Loucy (cell line): ENCODE measurements at regions not wholly inside any gene's neighbourhood (a gene's known extent, or its start where the extent isn't known, plus 50 kb on each side); places are given as distances from the start of the nearest gene placed in this dataset.

Experiments used
- EZH2phosphoT487 ChIP-seq: fragments of 200-600 bp; IDR thresholded peaks from 2 replicates; pipeline ENCODE4 v1.6.1; 2018; ENCODE audit warnings: antibody characterized with exemption, mild to moderate bottlenecking, moderate library complexity, borderline replicate concordance
- TF ChIP-seq, protein P1 (sequence below): fragments of 200-600 bp; sonication (generic); conservative IDR thresholded peaks from 2 replicates; pipeline ENCODE4 v1.5.1; 2014; ENCODE audit warnings: mild to moderate bottlenecking, antibody characterized with exemption, low read length

GRCh38 chr4:178136736-178137345, 694.6 kb upstream of the AGA start:
- TF ChIP-seq, protein P1, sequence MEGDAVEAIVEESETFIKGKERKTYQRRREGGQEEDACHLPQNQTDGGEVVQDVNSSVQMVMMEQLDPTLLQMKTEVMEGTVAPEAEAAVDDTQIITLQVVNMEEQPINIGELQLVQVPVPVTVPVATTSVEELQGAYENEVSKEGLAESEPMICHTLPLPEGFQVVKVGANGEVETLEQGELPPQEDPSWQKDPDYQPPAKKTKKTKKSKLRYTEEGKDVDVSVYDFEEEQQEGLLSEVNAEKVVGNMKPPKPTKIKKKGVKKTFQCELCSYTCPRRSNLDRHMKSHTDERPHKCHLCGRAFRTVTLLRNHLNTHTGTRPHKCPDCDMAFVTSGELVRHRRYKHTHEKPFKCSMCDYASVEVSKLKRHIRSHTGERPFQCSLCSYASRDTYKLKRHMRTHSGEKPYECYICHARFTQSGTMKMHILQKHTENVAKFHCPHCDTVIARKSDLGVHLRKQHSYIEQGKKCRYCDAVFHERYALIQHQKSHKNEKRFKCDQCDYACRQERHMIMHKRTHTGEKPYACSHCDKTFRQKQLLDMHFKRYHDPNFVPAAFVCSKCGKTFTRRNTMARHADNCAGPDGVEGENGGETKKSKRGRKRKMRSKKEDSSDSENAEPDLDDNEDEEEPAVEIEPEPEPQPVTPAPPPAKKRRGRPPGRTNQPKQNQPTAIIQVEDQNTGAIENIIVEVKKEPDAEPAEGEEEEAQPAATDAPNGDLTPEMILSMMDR = no peak
- no peak for TF ChIP-seq EZH2phosphoT487
